HEK293 (cell line): ENCODE measurements at regions not wholly inside any gene's neighbourhood (a gene's known extent, or its start where the extent isn't known, plus 50 kb on each side); places are given as distances from the start of the nearest gene placed in this dataset.

Source experiments
- CTCF ChIA-PET: fragments of 350-600 bp; formaldehyde crosslinking; extraction: SDS; loops from one replicate; lab custom pipeline; 2021; ENCODE audit warnings: antibody characterized with exemption; lab: Yijun Ruan, JAX
- POLR2A ChIA-PET: fragments of 300-600 bp; formaldehyde crosslinking; extraction: SDS; loops from one replicate; lab custom pipeline; 2020; ENCODE audit warnings: antibody characterized with exemption, inconsistent platforms; lab: Yijun Ruan, JAX
- H3K27ac ChIP-seq: fragments of 200-500 bp; sonication (Bioruptor generic); 2 replicates; pipeline ENCODE4 v1.5.1; 2014; ENCODE audit warnings: low read depth, low read length, control low read depth, inconsistent platforms; ENCODE audit errors: extremely low read depth
- H3K36me3 ChIP-seq, 2 experiments: fragments of 200-500 bp in 1 of 2; sonication (Bioruptor generic) in 1 of 2; 1 replicate in 1 of 2; 2 replicates in 1 of 2; pipeline ENCODE4 v1.5.1; 2014 to 2017; ENCODE audit warnings: inconsistent platforms in 2 of 2, low read length in 2 of 2; ENCODE audit not compliant: control insufficient read depth in 2 of 2, insufficient read depth in 1 of 2
- H3K4me1 ChIP-seq: fragments of 200-500 bp; sonication (Bioruptor generic); 2 replicates; pipeline ENCODE4 v1.5.1; 2014; ENCODE audit warnings: mild to moderate bottlenecking, low read length, inconsistent platforms; ENCODE audit not compliant: control insufficient read depth, insufficient read depth
- H3K4me3 ChIP-seq: 2 replicates; pipeline ENCODE4 v1.5.1; 2011; ENCODE audit warnings: low read depth, mild to moderate bottlenecking, control low read depth, low read length, moderate library complexity
- H3K9me3 ChIP-seq: fragments of 200-500 bp; sonication (Bioruptor generic); 2 replicates; pipeline ENCODE4 v1.5.1; 2014; ENCODE audit warnings: low read depth, low read length, inconsistent platforms; ENCODE audit not compliant: control insufficient read depth, insufficient read depth
- EGR2 ChIP-seq: fragments of 450-650 bp; formaldehyde crosslinking; IDR thresholded peaks from 2 replicates; pipeline ENCODE4 v1.5.1; 2016; ENCODE audit warnings: low read depth, missing biosample characterization, missing genetic modification characterization
- FEZF1 ChIP-seq: fragments of 450-650 bp; formaldehyde crosslinking; IDR thresholded peaks from 2 replicates; pipeline ENCODE4 v1.5.1; 2016; ENCODE audit warnings: missing biosample characterization, missing genetic modification characterization
- IKZF3 ChIP-seq: fragments of 450-650 bp; IDR thresholded peaks from 2 replicates; pipeline ENCODE4 v1.5.0; 2018; ENCODE audit warnings: missing biosample characterization, mild to moderate bottlenecking, missing genetic modification characterization, moderate library complexity
- RBAK ChIP-seq: fragments of 450-650 bp; formaldehyde crosslinking; IDR thresholded peaks from 2 replicates; pipeline ENCODE4 v1.5.1; 2016; ENCODE audit warnings: missing biosample characterization, missing genetic modification characterization
- ZBTB10 ChIP-seq: fragments of 450-650 bp; formaldehyde crosslinking; IDR thresholded peaks from 2 replicates; pipeline ENCODE4 v1.5.1; 2016; ENCODE audit warnings: missing biosample characterization, missing genetic modification characterization
- ZBTB21 ChIP-seq: fragments of 450-650 bp; formaldehyde crosslinking; IDR thresholded peaks from 2 replicates; pipeline ENCODE4 v1.5.1; 2017; ENCODE audit warnings: missing biosample characterization, missing genetic modification characterization
- ZIC2 ChIP-seq: fragments of 450-650 bp; formaldehyde crosslinking; IDR thresholded peaks from 2 replicates; pipeline ENCODE4 v1.5.1; 2016; ENCODE audit warnings: missing biosample characterization, missing genetic modification characterization
- ZNF596 ChIP-seq: fragments of 450-650 bp; IDR thresholded peaks from 2 replicates; pipeline ENCODE4 v1.5.0; 2018; ENCODE audit warnings: missing biosample characterization, mild to moderate bottlenecking, missing genetic modification characterization, moderate library complexity
- ZNF670 ChIP-seq: fragments of 450-650 bp; formaldehyde crosslinking; IDR thresholded peaks from 2 replicates; pipeline ENCODE4 v1.5.1; 2016; ENCODE audit warnings: missing biosample characterization, missing genetic modification characterization, low read depth
- ZNF792 ChIP-seq: fragments of 450-650 bp; formaldehyde crosslinking; IDR thresholded peaks from 2 replicates; pipeline ENCODE4 v1.5.1; 2016; ENCODE audit warnings: missing biosample characterization, missing genetic modification characterization
- ZSCAN23 ChIP-seq: fragments of 450-650 bp; formaldehyde crosslinking; IDR thresholded peaks from 2 replicates; pipeline ENCODE4 v1.5.1; 2016; ENCODE audit warnings: missing biosample characterization, missing genetic modification characterization
- TF ChIP-seq, protein P1 (sequence below): fragments of 450-650 bp; formaldehyde crosslinking; IDR thresholded peaks from 2 replicates; pipeline ENCODE4 v1.5.1; 2017; ENCODE audit warnings: missing biosample characterization, missing genetic modification characterization
- TF ChIP-seq, protein P2 (sequence below): fragments of 450-650 bp; formaldehyde crosslinking; IDR thresholded peaks from 2 replicates; pipeline ENCODE4 v1.5.1; 2016; ENCODE audit warnings: missing biosample characterization, missing genetic modification characterization, borderline replicate concordance
- TF ChIP-seq, protein P3 (sequence below): fragments of 450-650 bp; formaldehyde crosslinking; conservative IDR thresholded peaks from 2 replicates; pipeline ENCODE4 v1.5.1; 2016; ENCODE audit warnings: low read depth, missing biosample characterization, missing genetic modification characterization
- TF ChIP-seq, protein P4 (sequence below): fragments of 450-650 bp; formaldehyde crosslinking; IDR thresholded peaks from 2 replicates; pipeline ENCODE4 v1.5.1; 2016; ENCODE audit warnings: missing biosample characterization, missing genetic modification characterization
- TF ChIP-seq, protein P5 (sequence below): fragments of 450-650 bp; formaldehyde crosslinking; IDR thresholded peaks from 2 replicates; pipeline ENCODE4 v1.5.1; 2017; ENCODE audit warnings: missing biosample characterization, mild to moderate bottlenecking, missing genetic modification characterization, moderate library complexity
- TF ChIP-seq, protein P6 (sequence below): fragments of 450-650 bp; formaldehyde crosslinking; IDR thresholded peaks from 2 replicates; pipeline ENCODE4 v1.5.1; 2016; ENCODE audit warnings: missing biosample characterization, missing genetic modification characterization

DNA sequence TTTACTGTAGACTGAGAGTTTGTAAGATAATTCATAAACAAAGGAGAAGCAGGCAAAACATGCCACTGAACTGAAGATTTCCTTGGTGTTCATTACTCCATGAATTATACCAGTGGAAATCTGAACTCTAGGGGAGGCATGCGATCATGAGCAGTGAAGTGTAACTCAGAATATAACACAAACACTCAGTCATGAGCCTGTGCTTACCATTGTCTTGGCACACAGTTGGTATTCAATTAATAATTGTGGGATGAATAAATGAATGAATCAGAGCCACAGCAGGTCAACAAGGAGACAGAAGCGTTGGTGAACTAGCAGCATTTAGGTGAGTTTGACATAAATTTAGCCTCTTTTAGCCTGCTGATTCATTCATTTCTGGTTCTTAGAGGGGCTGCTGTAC lies 263.5 kb upstream of the DKK2 start (continued):
- TF ChIP-seq, protein P1, sequence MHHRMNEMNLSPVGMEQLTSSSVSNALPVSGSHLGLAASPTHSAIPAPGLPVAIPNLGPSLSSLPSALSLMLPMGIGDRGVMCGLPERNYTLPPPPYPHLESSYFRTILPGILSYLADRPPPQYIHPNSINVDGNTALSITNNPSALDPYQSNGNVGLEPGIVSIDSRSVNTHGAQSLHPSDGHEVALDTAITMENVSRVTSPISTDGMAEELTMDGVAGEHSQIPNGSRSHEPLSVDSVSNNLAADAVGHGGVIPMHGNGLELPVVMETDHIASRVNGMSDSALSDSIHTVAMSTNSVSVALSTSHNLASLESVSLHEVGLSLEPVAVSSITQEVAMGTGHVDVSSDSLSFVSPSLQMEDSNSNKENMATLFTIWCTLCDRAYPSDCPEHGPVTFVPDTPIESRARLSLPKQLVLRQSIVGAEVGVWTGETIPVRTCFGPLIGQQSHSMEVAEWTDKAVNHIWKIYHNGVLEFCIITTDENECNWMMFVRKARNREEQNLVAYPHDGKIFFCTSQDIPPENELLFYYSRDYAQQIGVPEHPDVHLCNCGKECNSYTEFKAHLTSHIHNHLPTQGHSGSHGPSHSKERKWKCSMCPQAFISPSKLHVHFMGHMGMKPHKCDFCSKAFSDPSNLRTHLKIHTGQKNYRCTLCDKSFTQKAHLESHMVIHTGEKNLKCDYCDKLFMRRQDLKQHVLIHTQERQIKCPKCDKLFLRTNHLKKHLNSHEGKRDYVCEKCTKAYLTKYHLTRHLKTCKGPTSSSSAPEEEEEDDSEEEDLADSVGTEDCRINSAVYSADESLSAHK = no peak
- TF ChIP-seq RBAK (no peak), ZNF670 (tag by site-specific recombination) (no peak), ZBTB21 (tag by site-specific recombination) (no peak), ZNF596 (tag by site-specific recombination) (no peak), ZBTB10 (tag by site-specific recombination) (no peak)
- TF ChIP-seq, protein P2, sequence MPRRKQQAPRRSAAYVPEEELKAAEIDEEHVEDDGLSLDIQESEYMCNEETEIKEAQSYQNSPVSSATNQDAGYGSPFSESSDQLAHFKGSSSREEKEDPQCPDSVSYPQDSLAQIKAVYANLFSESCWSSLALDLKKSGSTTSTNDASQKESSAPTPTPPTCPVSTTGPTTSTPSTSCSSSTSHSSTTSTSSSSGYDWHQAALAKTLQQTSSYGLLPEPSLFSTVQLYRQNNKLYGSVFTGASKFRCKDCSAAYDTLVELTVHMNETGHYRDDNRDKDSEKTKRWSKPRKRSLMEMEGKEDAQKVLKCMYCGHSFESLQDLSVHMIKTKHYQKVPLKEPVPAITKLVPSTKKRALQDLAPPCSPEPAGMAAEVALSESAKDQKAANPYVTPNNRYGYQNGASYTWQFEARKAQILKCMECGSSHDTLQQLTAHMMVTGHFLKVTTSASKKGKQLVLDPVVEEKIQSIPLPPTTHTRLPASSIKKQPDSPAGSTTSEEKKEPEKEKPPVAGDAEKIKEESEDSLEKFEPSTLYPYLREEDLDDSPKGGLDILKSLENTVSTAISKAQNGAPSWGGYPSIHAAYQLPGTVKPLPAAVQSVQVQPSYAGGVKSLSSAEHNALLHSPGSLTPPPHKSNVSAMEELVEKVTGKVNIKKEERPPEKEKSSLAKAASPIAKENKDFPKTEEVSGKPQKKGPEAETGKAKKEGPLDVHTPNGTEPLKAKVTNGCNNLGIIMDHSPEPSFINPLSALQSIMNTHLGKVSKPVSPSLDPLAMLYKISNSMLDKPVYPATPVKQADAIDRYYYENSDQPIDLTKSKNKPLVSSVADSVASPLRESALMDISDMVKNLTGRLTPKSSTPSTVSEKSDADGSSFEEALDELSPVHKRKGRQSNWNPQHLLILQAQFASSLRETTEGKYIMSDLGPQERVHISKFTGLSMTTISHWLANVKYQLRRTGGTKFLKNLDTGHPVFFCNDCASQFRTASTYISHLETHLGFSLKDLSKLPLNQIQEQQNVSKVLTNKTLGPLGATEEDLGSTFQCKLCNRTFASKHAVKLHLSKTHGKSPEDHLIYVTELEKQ (tag by site-specific recombination) = no peak
- TF ChIP-seq, protein P3, sequence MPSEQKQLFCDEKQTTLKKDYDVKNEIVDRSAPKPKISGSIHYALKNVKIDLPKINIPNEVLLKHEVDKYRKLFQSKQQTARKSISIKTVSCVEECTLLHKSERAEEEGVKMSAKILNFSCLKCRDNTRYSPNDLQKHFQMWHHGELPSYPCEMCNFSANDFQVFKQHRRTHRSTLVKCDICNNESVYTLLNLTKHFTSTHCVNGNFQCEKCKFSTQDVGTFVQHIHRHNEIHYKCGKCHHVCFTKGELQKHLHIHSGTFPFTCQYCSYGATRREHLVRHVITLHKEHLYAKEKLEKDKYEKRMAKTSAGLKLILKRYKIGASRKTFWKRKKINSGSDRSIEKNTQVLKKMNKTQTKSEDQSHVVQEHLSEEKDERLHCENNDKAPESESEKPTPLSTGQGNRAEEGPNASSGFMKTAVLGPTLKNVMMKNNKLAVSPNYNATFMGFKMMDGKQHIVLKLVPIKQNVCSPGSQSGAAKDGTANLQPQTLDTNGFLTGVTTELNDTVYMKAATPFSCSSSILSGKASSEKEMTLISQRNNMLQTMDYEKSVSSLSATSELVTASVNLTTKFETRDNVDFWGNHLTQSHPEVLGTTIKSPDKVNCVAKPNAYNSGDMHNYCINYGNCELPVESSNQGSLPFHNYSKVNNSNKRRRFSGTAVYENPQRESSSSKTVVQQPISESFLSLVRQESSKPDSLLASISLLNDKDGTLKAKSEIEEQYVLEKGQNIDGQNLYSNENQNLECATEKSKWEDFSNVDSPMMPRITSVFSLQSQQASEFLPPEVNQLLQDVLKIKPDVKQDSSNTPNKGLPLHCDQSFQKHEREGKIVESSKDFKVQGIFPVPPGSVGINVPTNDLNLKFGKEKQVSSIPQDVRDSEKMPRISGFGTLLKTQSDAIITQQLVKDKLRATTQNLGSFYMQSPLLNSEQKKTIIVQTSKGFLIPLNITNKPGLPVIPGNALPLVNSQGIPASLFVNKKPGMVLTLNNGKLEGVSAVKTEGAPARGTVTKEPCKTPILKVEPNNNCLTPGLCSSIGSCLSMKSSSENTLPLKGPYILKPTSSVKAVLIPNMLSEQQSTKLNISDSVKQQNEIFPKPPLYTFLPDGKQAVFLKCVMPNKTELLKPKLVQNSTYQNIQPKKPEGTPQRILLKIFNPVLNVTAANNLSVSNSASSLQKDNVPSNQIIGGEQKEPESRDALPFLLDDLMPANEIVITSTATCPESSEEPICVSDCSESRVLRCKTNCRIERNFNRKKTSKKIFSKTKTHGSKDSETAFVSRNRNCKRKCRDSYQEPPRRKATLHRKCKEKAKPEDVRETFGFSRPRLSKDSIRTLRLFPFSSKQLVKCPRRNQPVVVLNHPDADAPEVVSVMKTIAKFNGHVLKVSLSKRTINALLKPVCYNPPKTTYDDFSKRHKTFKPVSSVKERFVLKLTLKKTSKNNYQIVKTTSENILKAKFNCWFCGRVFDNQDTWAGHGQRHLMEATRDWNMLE (tag by site-specific recombination) = no peak
- TF ChIP-seq, protein P4, sequence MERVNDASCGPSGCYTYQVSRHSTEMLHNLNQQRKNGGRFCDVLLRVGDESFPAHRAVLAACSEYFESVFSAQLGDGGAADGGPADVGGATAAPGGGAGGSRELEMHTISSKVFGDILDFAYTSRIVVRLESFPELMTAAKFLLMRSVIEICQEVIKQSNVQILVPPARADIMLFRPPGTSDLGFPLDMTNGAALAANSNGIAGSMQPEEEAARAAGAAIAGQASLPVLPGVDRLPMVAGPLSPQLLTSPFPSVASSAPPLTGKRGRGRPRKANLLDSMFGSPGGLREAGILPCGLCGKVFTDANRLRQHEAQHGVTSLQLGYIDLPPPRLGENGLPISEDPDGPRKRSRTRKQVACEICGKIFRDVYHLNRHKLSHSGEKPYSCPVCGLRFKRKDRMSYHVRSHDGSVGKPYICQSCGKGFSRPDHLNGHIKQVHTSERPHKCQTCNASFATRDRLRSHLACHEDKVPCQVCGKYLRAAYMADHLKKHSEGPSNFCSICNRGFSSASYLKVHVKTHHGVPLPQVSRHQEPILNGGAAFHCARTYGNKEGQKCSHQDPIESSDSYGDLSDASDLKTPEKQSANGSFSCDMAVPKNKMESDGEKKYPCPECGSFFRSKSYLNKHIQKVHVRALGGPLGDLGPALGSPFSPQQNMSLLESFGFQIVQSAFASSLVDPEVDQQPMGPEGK (tag by site-specific recombination) = no peak

- Histone ChIP-seq H3K27ac (no peak overlapping the region), H3K9me3 (no peaks in the 10 kb centered on the region), H3K4me1 (no peaks in the 10 kb centered on the region), H3K4me3 (no peak overlapping the region), H3K36me3 (no peaks in the 10 kb centered on the region)
- POLR2A ChIA-PET = no interaction called here
- CTCF ChIA-PET = no interaction called here
- TF ChIP-seq, protein P5, sequence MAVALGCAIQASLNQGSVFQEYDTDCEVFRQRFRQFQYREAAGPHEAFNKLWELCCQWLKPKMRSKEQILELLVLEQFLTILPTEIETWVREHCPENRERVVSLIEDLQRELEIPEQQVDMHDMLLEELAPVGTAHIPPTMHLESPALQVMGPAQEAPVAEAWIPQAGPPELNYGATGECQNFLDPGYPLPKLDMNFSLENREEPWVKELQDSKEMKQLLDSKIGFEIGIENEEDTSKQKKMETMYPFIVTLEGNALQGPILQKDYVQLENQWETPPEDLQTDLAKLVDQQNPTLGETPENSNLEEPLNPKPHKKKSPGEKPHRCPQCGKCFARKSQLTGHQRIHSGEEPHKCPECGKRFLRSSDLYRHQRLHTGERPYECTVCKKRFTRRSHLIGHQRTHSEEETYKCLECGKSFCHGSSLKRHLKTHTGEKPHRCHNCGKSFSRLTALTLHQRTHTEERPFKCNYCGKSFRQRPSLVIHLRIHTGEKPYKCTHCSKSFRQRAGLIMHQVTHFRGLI = no peak
- TF ChIP-seq ZSCAN23 = no peak
- peak; percentile 30; the same call in 1 of the 2 replicates for TF ChIP-seq EGR2 (tag by site-specific recombination)
- TF ChIP-seq ZNF792 = no peak
- no peak for TF ChIP-seq ZIC2
- TF ChIP-seq, protein P6, sequence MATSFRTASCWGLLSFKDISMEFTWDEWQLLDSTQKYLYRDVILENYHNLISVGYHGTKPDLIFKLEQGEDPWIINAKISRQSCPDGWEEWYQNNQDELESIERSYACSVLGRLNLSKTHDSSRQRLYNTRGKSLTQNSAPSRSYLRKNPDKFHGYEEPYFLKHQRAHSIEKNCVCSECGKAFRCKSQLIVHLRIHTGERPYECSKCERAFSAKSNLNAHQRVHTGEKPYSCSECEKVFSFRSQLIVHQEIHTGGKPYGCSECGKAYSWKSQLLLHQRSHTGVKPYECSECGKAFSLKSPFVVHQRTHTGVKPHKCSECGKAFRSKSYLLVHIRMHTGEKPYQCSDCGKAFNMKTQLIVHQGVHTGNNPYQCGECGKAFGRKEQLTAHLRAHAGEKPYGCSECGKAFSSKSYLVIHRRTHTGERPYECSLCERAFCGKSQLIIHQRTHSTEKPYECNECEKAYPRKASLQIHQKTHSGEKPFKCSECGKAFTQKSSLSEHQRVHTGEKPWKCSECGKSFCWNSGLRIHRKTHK (tag by site-specific recombination) = no peak
- peak; percentile 83 for TF ChIP-seq FEZF1
- TF ChIP-seq IKZF3 = no peak
Observed at GRCh38 chr4:107292979-107293378, 256.9 kb upstream of the DKK2 start.
